ENCODE measurements at regions not wholly inside any gene's neighbourhood (a gene's known extent, or its start where the extent isn't known, plus 50 kb on each side); places are given as distances from the start of the nearest gene placed in this dataset.

GRCh38 chr4:108372681-108373080 lies 203.9 kb upstream of the LEF1 start:
- Histone ChIP-seq H3K27me3 (ENCODE audit: insufficient read depth, poor library complexity, severe bottlenecking) (peaks cover 4% of the 10 kb centered on the region), H3K9me3 (ENCODE audit: severe bottlenecking) (no peaks in the 10 kb centered on the region), H3K36me3 (ENCODE audit: low read depth) (no peaks in the 10 kb centered on the region), H3K4me3 (ENCODE audit: severe bottlenecking) (no peak overlapping the region), H3K27ac (ENCODE audit: poor library complexity, severe bottlenecking) (no peak overlapping the region), H3K4me1 (ENCODE audit: insufficient read depth, poor library complexity, severe bottlenecking) (no peaks in the 10 kb centered on the region)
- TF ChIP-seq CTCF (IDR thresholded peaks at IDR 0.05; ENCODE audit: poor library complexity, severe bottlenecking) = no peak
- ATAC-seq (ENCODE audit: low read depth) = no peak
- DNase-seq (ENCODE audit: low spot score) = no peak

GRCh38 chr4:108371282-108371681 lies 202.6 kb upstream of the LEF1 start:
- Histone ChIP-seq H3K36me3 (ENCODE audit: low read depth) (no peaks in the 10 kb centered on the region), H3K27ac (ENCODE audit: poor library complexity, severe bottlenecking) (no peak overlapping the region), H3K9me3 (ENCODE audit: severe bottlenecking) (no peaks in the 10 kb centered on the region), H3K4me3 (ENCODE audit: severe bottlenecking) (no peak overlapping the region), H3K4me1 (ENCODE audit: insufficient read depth, poor library complexity, severe bottlenecking) (no peaks in the 10 kb centered on the region), H3K27me3 (ENCODE audit: insufficient read depth, poor library complexity, severe bottlenecking) (peaks cover 4% of the 10 kb centered on the region)
- no peak for ATAC-seq (ENCODE audit: low read depth)
- TF ChIP-seq CTCF (IDR thresholded peaks at IDR 0.05; ENCODE audit: poor library complexity, severe bottlenecking) = no peak
- DNase-seq (ENCODE audit: low spot score) = no peak

- Histone ChIP-seq H3K9me3 (ENCODE audit: severe bottlenecking) (no peaks in the 10 kb centered on the region), H3K27me3 (ENCODE audit: insufficient read depth, poor library complexity, severe bottlenecking) (peaks cover 5% of the 10 kb centered on the region), H3K4me1 (ENCODE audit: insufficient read depth, poor library complexity, severe bottlenecking) (no peaks in the 10 kb centered on the region), H3K27ac (ENCODE audit: poor library complexity, severe bottlenecking) (no peak overlapping the region), H3K4me3 (ENCODE audit: severe bottlenecking) (no peak overlapping the region), H3K36me3 (ENCODE audit: low read depth) (no peaks in the 10 kb centered on the region)
- ATAC-seq (ENCODE audit: low read depth) (no peak), DNase-seq (ENCODE audit: low spot score) (no peak)
- no peak for TF ChIP-seq CTCF (IDR thresholded peaks at IDR 0.05; ENCODE audit: poor library complexity, severe bottlenecking)
These were observed 201.8 kb upstream of the LEF1 start for GRCh38 chr4:108370291-108371141.

GRCh38 chr4:108369035-108369655 lies 200.4 kb upstream of the LEF1 start:
- Histone ChIP-seq H3K36me3 (ENCODE audit: low read depth) (no peaks in the 10 kb centered on the region), H3K27me3 (ENCODE audit: insufficient read depth, poor library complexity, severe bottlenecking) (peaks cover 7% of the 10 kb centered on the region), H3K9me3 (ENCODE audit: severe bottlenecking) (no peaks in the 10 kb centered on the region), H3K27ac (ENCODE audit: poor library complexity, severe bottlenecking) (no peak overlapping the region), H3K4me3 (ENCODE audit: severe bottlenecking) (no peak overlapping the region), H3K4me1 (ENCODE audit: insufficient read depth, poor library complexity, severe bottlenecking) (no peaks in the 10 kb centered on the region)
- ATAC-seq (ENCODE audit: low read depth) (no peak), DNase-seq (ENCODE audit: low spot score) (no peak)
- TF ChIP-seq CTCF (IDR thresholded peaks at IDR 0.05; ENCODE audit: poor library complexity, severe bottlenecking) = no peak

GRCh38 chr4:108367751-108368150 lies 199.0 kb upstream of the LEF1 start:
- H3K27me3 ChIP-seq (ENCODE audit: insufficient read depth, poor library complexity, severe bottlenecking) = peaks cover 7% of the 10 kb centered on the region
- no peaks in the 10 kb centered on the region for H3K9me3 ChIP-seq (ENCODE audit: severe bottlenecking)
- DNase-seq (ENCODE audit: low spot score) = no peak
- TF ChIP-seq CTCF (IDR thresholded peaks at IDR 0.05; ENCODE audit: poor library complexity, severe bottlenecking) = no peak
- H3K4me3 ChIP-seq (ENCODE audit: severe bottlenecking) = no peak overlapping the region
- H3K4me1 ChIP-seq (ENCODE audit: insufficient read depth, poor library complexity, severe bottlenecking) = no peaks in the 10 kb centered on the region
- ATAC-seq (ENCODE audit: low read depth) = no peak
- H3K36me3 ChIP-seq (ENCODE audit: low read depth) = no peaks in the 10 kb centered on the region
- H3K27ac ChIP-seq (ENCODE audit: poor library complexity, severe bottlenecking) = no peak overlapping the region

All from RWPE2 (cell line).